Panc1 (cell line): ENCODE measurements at regions not wholly inside any gene's neighbourhood (a gene's known extent, or its start where the extent isn't known, plus 50 kb on each side); places are given as distances from the start of the nearest gene placed in this dataset.

Experiments
- CTCF ChIP-seq: fragments of 450-650 bp; IDR thresholded peaks from 2 replicates; pipeline ENCODE4 v1.5.1; 2017; ENCODE audit warnings: mild to moderate bottlenecking
- POLR2AphosphoS5 ChIP-seq: IDR thresholded peaks from 2 replicates; pipeline ENCODE4 v1.6.1; 2012; ENCODE audit warnings: mild to moderate bottlenecking, low read depth, low read length, moderate library complexity

DNA sequence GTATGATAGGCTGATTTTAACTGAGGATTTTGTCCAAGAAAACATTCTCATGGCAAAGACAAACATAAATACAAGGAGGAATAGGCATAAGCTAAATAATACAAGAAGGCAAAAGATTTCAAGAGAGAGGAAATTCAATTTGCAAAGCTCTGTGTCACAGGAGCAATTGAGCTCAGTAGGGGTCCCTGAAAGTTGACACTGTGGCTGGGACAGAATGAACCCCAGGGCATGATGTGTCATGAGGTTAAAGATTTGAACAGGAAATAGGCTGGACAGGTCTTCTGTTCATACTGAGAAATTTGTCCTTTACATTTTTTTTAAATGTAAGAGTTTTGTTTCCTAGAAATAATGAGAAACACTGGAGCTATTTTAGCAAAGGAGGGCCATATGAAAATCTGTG lies 555.4 kb upstream of the NEGR1 start:
- TF ChIP-seq POLR2AphosphoS5 (no peak), CTCF (no peak)
